ENCODE measurements at regions not wholly inside any gene's neighbourhood (a gene's known extent, or its start where the extent isn't known, plus 50 kb on each side); places are given as distances from the start of the nearest gene placed in this dataset.
"Not testable (repeated sequence)": the region's sequence is repeated elsewhere in the genome, so short reads cannot be mapped to it uniquely, and the experiment has no call there.

DNA sequence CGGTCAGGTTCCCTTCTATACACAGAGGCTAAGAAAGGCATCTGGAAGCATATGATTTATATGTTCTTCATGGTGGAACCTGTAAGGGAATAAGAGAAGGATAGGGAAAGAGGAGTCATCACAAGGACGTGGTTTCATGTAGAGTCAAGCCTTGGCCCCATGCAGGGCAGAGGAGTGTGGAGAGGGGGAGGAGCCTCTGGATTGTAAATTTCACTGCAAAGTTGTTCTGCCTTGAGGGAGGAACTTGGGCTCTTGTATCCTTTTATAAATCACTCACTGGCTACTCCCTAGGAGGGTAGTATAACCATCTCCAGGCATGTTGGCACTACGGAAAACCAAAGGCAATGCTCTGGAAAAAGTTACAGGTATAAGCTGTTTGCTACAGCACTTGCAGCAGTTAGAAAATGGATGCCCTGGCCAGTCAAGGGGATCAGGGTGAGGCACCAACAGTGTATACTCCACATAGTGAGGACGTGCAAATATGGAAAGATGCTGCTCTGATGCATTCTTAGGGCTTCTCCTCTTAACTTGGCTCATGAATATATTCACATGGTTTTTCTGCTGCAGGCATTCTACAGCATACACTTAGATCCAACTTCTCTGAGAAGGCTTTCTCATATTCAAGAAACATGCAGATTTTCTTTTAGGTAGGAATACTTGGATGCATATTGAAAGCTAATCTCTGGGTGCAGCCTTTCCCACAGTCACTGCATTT lies 60.3 kb upstream of the ZNF81 start:
- DNase-seq: no peak

DNA sequence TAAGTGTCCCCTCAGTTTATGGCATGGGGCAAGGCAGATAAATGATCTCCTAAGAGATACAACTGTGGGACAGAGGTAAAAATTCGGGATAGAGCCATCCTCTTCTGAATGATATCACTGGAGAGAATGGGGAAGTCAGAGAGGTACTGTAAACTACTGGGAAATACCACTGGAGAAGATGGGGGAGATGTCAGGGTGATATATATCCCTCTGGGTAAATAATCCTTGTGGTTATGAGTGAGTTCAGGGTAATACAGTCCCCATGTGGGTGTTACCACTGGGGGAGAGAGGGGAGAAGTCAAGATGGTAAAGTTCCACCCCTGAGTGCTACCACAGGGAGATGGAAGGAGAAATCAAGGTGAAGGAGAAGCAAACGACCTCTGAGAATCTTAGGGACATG lies 63.9 kb upstream of the ZNF81 start:
- no peak for DNase-seq

DNA sequence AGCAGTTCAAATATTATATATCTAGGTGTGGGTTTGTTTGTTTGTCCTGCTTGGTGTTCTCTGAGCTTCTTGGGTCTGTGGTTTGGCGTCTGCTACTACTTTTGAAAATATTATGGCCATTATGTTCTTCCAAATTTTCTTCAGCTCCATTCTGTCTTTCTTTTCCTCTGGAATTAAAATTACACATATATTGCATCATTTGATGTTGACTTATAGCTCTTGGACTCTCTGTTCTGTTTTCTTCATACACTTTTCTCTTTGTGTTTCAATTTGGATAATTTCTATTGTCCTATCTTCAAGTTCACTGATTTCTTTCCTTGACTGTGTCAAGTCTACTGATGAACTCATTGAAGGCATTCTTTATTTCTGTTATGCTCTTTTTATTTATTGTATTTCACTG lies 65.2 kb upstream of the ZNF81 start:
- DNase-seq: no peak

DNA sequence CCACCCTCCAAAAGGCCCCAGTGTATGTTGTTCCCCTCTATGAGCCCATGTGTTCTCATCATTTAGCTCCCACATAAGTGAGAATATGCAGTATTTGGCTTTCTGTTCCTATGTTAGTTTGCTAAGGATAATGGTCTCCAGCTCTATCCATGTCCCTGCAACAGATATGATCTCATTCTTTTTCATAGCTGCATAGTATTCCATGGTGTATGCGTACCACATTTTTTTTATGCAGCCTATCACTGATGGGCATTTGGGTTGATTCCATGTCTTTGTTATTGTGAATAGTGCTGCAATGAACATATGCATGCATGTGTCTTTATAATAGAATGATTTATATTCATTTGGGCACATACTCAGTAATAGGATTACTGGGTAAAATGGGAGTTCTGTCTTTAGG lies 73.9 kb upstream of the ZNF81 start:
- not testable (repeated sequence) for DNase-seq

DNA sequence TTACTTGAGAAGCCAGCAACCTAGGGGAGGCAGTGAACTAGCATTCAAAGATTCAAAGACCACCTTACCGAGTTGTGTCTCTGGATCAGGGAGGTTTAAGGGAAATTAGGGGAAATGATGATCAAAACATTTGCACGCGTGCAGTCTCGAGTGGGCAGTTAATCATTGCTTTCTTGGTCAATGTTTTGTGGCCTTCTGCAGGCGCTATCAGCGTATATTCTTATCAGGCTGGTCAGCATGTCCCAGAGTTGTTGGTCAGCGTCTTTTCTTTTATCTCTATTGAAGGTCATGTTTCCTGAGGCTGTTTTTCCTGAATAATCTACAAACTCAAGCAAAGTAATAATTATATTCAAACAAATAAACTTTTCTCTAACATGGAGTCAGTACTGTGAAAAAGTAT lies 84.0 kb upstream of the ZNF81 start:
- no peak for DNase-seq

DNA sequence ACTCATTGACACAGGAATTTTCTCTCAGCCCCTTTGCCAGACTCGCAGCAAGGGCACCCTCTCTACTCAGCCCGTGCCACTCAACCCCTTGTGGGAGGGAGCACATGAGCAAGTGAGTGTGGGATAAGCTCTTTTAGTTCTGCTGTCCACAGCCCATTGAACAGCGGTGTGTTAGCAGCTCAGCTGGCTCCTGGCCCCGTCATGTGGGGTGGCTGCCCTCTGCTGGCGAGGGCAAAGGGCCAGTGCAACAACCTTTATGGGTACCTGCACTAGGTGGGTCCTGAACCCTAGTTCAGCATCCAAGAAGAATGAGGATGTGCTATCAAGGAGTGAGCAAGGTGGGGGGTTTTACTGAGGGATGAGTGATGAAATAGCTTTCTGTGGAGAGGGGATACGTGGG lies 85.0 kb upstream of the ZNF81 start:
- peak; percentile 57 to 62 for DNase-seq

DNA sequence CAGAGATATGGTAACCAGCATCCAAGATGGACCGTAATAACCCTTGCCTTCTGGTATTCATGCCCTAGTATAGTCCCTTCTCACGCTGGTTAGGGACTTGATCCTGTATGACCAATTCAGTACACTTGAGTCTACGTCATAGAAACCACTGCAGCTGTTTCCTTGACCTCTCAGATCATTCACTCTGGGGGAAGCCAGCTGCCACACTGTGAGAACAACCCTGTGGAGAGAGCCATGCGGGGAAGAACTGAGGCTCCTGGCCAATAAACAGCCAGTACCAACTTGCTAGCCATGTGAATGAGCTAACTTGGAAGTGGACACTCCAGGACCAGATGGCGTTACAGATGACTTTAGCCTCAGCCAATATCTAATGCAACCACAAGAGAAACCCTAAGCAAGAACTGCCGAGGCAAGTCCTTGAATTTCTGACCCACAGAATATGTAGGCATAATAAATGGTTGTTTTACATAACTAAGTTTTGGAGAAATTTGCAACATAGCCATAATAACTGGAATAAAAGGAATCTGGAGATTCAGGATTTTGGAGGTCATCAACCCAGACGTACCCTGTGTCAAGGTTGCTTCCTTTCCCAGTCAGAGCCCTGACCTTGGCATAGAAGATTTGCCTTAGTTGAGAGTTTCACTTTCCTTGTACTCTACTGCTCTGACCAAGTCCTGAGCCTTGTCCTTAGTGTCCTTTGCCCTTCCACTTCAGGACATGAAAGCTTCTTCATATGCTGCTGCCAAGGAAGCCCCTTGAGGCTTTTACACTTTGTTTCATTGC lies 87.3 kb upstream of the ZNF81 start:
- no peak for DNase-seq

DNA sequence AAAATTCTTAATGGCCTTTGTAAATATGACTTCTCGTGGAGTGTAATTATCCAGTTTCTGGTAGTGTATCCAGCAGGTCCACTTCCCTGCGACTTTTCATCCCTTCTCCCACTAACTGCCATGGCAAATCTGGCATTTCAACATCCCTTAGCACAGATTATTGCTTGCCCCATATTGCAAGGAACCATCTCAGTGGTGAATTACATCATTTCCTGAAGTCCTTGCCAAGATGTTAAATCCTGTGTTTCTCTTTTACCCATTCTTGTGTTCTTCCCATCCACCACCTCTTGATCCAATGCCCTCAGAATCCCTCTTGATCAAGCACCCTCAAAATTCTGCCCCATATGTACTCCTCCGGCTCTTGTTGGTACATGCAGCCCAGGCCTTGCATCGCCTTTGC lies 88.1 kb upstream of the ZNF81 start:
- no peak for DNase-seq

DNA sequence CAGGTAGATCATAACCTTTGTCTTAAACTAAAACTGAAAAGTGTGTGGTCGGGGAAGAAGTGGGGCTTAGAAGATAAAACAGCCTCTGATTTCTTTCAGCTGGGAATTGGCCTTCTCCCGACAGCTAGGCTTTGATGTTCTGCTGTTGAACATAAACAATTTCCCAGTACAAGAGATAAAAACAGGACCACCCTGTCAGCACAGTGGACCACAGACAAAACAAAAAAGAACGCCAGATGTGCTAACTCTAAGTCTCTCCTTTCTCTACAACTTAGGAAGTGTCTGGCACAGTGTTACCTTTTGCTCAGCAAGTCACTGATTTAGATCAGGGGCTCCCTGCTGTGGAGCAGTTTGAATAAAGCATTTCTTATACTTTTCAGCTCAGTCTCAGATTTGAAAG lies 87.5 kb upstream of the UXT start:
- DNase-seq: no peak

DNA sequence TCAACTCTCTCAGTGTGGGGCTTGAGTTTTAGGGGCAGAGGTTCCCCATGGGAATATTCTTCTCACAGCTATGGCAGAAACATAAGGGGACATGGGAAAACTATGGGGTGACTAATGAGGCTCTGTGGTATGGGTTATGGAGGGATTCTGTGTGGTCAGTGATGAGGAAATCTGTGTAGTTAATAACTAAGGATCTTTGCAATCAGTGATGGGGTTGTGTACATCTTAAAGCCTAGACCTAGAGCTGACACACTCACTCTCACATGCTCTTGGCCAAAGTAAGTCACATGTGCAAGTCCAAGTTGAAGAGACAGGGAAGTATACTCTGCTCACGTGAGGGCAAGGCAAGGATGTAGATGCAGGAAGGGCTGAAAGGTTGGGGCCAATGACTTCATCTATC lies 86.4 kb upstream of the UXT start:
- no peak for DNase-seq

DNA sequence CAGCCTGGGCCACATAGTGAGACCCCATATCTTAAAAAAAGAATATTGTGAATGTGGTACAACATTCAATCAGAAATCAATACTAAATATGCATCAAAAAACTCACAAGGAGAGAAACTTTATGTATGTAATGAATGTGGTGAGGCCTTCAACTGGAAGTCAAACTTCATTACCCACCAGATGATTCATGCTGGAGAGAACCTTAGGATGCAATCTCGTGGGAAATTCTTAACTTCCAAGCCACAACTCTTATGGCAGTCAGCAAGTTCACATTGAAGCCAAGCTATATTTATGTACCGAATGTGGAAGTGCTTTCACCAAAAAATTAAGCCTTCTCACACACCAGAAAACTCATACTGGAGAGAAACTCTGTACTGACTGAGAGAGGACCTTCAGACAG lies 84.5 kb upstream of the UXT start:
- DNase-seq: no peak

DNA sequence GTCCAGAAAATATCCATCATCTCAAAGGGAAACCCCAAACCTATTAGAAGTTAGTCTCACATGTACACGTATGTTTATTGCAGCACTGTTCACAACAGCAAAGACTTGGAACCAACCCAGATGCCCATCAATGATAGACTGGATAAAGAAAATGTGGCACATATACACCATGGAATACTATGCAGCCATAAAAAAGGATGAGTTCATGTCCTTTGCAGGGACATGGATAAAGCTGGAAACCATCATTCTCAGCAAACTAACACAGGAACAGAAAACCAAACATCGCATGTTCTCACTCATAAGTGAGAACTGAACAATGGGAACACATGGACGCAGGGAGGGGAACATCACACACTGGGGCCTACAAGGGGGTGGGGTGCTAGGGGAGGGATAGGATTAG lies 79.9 kb upstream of the UXT start:
- not testable (repeated sequence) for DNase-seq

DNA sequence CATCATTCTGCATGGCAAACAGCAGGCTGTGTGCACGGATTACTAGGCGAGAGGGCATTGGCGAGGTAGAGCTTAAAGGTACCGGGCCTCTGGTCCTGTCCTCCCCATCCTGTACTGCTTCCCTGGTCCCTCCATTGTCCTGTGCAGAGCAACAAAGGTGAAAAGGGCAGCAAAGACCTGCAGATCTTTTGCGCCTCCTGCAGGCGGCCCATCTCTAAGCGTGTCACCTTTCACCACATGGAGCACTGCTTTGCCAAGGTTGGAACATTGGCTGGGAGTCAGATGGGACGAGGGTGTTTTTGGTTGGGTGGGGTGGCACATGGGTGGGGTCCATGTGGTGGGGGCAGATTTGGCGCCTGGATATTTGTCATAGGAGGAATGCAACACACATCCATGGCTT lies 64.7 kb upstream of the UXT start:
- peak; percentile 39 to 52 for DNase-seq

DNA sequence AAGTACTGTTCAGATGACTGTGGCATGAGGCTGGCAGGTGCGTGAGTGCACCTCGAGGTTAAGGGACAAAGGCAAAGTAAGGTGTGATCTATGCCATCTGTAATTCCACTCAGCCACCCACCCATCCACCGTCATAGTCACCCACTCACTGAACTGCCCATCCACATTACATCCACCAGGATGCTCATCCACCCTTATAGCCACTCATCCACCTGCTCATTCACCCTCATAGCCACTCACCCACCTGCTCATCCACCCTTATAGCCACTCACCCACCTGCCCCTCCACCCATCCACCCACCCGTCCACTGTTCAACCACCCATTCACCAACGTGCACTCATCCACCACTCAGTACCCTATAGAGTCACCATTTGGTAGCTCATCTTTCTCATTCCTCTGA lies 64.1 kb upstream of the UXT start:
- no peak for DNase-seq

DNA sequence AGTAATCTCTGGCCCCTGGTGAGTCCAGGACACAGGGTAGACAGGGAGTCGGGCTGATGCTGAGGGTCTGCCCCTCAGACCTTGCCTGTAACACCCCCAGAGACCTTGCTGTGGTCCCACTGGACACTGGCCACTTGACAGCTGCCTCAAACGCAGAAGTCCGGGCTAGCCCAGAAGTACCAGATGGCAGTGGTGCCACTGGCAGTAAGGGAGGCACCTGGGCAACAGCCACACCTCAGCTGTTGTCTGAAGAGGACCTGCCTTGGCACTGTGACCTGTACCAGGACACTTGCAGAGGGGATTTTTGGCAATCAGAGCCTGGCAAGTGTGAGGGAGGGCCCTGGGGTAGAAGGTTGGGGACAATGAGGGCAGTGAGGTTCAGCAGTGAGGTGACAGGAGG lies 63.3 kb upstream of the UXT start:
- DNase-seq: no peak

DNA sequence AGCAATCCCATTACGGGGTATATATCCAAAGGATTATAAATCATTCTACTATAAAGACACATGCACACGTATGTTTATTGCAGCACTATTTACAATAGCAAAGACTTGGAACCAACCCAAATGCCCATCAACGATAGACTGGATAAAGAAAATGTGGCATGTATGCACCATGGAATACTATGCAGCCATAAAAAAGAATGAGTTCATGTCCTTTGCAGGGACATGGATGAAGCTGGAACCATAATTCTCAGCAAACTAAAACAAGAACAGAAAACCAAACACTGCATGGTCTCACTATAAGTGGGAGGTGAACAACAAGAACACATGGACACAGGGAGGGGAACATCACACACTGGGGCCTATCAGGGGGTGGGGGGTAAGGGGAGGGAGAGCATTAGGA lies 56.1 kb upstream of the UXT start:
- DNase-seq: not testable (repeated sequence)

DNA sequence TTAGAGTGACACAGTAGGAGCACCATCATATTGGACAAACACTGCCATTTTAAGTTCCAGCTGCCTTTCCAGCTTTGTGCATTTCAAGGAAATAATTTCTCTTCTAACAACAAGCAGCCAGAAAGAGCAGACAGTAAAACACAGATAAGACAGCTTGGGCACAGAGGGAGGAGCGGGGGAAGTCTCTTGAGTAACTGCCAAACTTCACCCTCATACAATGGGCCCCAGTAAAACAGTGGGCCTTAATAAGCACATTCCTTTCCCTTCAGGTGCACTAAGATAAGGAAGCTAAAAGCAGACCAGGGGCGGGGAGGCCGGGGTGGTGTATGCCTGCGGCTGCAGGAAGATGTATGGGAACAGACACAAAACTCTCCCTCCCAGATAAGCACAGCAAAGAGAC lies 53.7 kb upstream of the UXT start:
- not testable (repeated sequence) for DNase-seq

DNA sequence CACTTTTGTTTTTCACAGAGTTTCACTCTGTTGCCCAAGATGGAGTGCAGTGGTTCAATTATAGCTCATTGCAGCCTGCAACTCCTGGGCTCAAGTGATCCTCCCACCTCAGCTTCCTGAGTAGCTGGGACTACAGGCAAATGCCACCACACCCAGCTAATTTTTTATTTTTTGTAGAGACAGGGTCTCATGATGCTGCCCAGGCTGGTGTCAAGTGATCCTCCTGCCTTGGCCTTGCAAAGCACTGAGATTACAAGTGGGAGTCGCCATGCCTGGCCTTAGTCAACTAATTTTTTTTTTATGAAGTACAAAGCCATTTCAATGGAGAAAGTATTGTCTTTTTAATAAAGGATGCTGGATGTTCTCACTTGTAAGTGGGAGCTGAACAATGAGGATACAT lies 51.3 kb upstream of the UXT start:
- no peak for DNase-seq

Measured in activated T-cell treated with anti-CD3 and anti-CD28 coated beads, Interleukin-2, amount 50 U/mL, for 48 hours (primary cell).